ENCODE measurements at regions not wholly inside any gene's neighbourhood (a gene's known extent, or its start where the extent isn't known, plus 50 kb on each side); places are given as distances from the start of the nearest gene placed in this dataset.

GRCh38 chr11:30705913-30706675 lies 119.9 kb upstream of the MPPED2 start:
- DNase-seq (ENCODE audit: low read depth in 1 of 2, low spot score in 1 of 2), result no peak
- Histone ChIP-seq H3K4me3 (replicated peaks; ENCODE audit: insufficient read depth, low read length) (no peak overlapping the region), H3K27ac (replicated peaks) (no peak overlapping the region), H3K27me3 (ENCODE audit: insufficient read depth, poor library complexity, severe bottlenecking) (no peaks in the 10 kb centered on the region)
- TF ChIP-seq REST (IDR thresholded peaks at IDR 0.05; ENCODE audit: insufficient replicate concordance, low read depth), result no peak
- no peak for TF ChIP-seq POLR2AphosphoS5 (IDR thresholded peaks at IDR 0.05; ENCODE audit: low read depth)
- TF ChIP-seq CTCF (IDR thresholded peaks at IDR 0.05; ENCODE audit: insufficient read depth, low read length), result no peak
- TF ChIP-seq GABPA (IDR thresholded peaks at IDR 0.05; ENCODE audit: low read depth), result no peak
- TF ChIP-seq SPI1 (IDR thresholded peaks at IDR 0.05; ENCODE audit: borderline replicate concordance, low read depth), result no peak

- TF ChIP-seq SPI1 (IDR thresholded peaks at IDR 0.05; ENCODE audit: borderline replicate concordance, low read depth), result no peak
- TF ChIP-seq GABPA (IDR thresholded peaks at IDR 0.05; ENCODE audit: low read depth), result no peak
- TF ChIP-seq CTCF (IDR thresholded peaks at IDR 0.05; ENCODE audit: insufficient read depth, low read length), result no peak
- no peak for TF ChIP-seq POLR2AphosphoS5 (IDR thresholded peaks at IDR 0.05; ENCODE audit: low read depth)
- TF ChIP-seq REST (IDR thresholded peaks at IDR 0.05; ENCODE audit: insufficient replicate concordance, low read depth), result no peak
These were observed 112.3 kb upstream of the MPPED2 start for GRCh38 chr11:30698425-30698824.

GRCh38 chr11:30697032-30697431 lies 110.9 kb upstream of the MPPED2 start:
- DNase-seq (ENCODE audit: low read depth in 1 of 2, low spot score in 1 of 2), result no peak
- Histone ChIP-seq H3K27ac (replicated peaks) (no peak overlapping the region), H3K4me3 (replicated peaks; ENCODE audit: insufficient read depth, low read length) (no peak overlapping the region), H3K27me3 (ENCODE audit: insufficient read depth, poor library complexity, severe bottlenecking) (no peaks in the 10 kb centered on the region)
- TF ChIP-seq POLR2AphosphoS5 (IDR thresholded peaks at IDR 0.05; ENCODE audit: low read depth) (no peak), GABPA (IDR thresholded peaks at IDR 0.05; ENCODE audit: low read depth) (no peak), SPI1 (IDR thresholded peaks at IDR 0.05; ENCODE audit: borderline replicate concordance, low read depth) (no peak), REST (IDR thresholded peaks at IDR 0.05; ENCODE audit: insufficient replicate concordance, low read depth) (no peak), CTCF (IDR thresholded peaks at IDR 0.05; ENCODE audit: insufficient read depth, low read length) (no peak)

More at GRCh38 chr11:30698425-30698824, 112.3 kb upstream of the MPPED2 start:
- Histone ChIP-seq H3K4me3 (replicated peaks; ENCODE audit: insufficient read depth, low read length) (no peak overlapping the region), H3K27me3 (ENCODE audit: insufficient read depth, poor library complexity, severe bottlenecking) (no peaks in the 10 kb centered on the region), H3K27ac (replicated peaks) (no peak overlapping the region)
- DNase-seq (ENCODE audit: low read depth in 1 of 2, low spot score in 1 of 2), result no peak
